Erythroblast (primary cell): ENCODE measurements at regions not wholly inside any gene's neighbourhood (a gene's known extent, or its start where the extent isn't known, plus 50 kb on each side); places are given as distances from the start of the nearest gene placed in this dataset.

Experiments used
- GATA1 ChIP-seq: IDR thresholded peaks from 2 replicates; pipeline ENCODE4 v1.6.1; 2011; ENCODE audit warnings: low read depth, mild to moderate bottlenecking, control low read depth, low read length, moderate library complexity
- POLR2A ChIP-seq: IDR thresholded peaks from 2 replicates; pipeline ENCODE4 v1.6.1; 2011; ENCODE audit warnings: mild to moderate bottlenecking, low read length

DNA sequence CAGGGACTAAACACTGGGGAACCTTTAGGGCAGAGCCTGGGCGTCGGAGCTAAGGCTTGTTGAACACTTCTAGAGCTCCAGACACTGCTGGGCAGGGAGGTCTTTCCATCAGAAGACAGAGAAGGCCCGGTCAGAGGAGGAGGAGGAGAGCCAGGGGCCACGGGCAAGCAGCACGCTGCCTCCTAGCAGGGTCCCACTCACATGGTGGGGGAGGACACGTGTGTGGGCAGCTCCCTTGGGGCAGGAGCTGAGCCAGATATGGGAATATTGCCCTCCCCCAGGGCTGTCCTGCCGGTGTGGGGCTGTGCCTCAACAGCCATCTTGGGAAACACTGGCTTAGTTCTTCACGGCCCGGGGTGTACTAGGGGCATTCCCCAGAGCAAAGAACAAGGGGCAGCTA is 89.6 kb upstream of the TLE3 start:
- TF ChIP-seq POLR2A (no peak), GATA1 (no peak)
